HG03039 (cell line): ENCODE measurements at regions not wholly inside any gene's neighbourhood (a gene's known extent, or its start where the extent isn't known, plus 50 kb on each side); places are given as distances from the start of the nearest gene placed in this dataset.
"Not testable (repeated sequence)": the region's sequence is repeated elsewhere in the genome, so short reads cannot be mapped to it uniquely, and the experiment has no call there.

Experiments used
- ATAC-seq: cut with Tn5 transposase; IDR thresholded peaks from one replicate; pipeline ENCODE4 v1.9.1; 2021; ENCODE audit warnings: mild to moderate bottlenecking, moderate library complexity; ENCODE audit not compliant: unreplicated experiment

- ATAC-seq = no peak
Measured at GRCh38 chr22:49514211-49514610, 313.5 kb downstream of the BRD1 start.

DNA sequence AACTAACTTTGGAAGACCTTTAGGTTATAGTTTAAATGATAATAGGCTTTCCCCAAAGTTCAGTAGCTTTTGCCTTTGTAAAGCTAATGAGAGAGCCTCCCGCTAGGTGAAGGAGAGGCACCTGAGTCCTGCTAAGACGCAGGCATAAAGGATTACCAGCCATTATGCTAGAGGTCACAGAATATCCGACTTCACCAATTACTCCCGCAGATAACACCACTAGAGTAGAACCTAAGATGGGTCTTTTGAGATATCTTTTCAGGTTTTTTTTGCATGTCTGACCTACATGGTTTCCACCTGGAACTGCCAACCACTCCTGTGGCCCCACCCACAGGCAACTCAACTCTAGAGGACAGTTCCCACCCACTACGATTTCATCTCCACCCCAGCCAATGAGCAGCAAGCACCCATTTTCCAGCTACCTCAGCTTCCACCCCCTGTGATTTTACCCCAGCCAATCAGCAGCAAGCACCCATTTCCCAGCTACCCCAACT lies 314.3 kb downstream of the BRD1 start:
- ATAC-seq = no peak

GRCh38 chr22:49512487-49513165 lies 315.0 kb downstream of the BRD1 start:
- no peak for ATAC-seq

DNA sequence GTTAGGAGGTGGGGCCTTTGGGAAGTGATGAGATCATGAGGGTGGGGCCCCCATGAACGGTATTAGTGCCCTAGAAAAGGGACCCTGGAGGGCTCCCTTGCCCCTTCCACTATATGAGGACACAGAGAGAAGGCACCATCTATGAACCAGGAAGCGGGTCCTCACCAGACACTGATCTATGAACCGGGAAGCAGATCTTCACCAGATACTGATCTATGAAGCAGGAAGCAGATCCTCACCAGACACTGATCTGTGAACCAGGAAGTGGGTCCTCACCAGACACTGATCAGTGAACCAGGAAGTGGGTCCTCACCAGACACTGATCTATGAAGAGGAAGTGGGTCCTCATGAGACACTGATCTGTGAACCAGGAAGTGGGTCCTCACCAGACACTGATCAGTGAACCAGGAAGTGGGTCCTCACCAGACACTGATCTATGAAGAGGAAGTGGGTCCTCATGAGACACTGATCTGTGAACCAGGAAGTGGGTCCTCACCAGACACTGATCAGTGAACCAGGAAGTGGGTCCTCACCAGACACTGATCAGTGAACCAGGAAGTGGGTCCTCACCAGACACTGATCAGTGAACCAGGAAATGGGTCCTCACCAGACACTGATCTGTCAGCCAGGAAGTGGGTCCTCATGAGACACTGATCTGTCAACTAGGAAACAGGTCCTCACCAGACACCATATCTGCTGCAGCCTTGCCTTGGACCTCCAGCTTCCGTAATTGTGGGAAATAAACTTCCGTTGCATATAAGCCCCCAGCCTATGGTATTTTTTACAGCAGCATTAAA lies 316.1 kb downstream of the BRD1 start:
- not testable (repeated sequence) for ATAC-seq

- ATAC-seq = no peak
Measured at GRCh38 chr22:49510718-49511117, 317.0 kb downstream of the BRD1 start.

- no peak for ATAC-seq
Measured at GRCh38 chr22:49509016-49509415, 318.7 kb downstream of the BRD1 start.

- ATAC-seq = no peak
Measured at GRCh38 chr22:49508561-49508960, 319.1 kb downstream of the BRD1 start.

DNA sequence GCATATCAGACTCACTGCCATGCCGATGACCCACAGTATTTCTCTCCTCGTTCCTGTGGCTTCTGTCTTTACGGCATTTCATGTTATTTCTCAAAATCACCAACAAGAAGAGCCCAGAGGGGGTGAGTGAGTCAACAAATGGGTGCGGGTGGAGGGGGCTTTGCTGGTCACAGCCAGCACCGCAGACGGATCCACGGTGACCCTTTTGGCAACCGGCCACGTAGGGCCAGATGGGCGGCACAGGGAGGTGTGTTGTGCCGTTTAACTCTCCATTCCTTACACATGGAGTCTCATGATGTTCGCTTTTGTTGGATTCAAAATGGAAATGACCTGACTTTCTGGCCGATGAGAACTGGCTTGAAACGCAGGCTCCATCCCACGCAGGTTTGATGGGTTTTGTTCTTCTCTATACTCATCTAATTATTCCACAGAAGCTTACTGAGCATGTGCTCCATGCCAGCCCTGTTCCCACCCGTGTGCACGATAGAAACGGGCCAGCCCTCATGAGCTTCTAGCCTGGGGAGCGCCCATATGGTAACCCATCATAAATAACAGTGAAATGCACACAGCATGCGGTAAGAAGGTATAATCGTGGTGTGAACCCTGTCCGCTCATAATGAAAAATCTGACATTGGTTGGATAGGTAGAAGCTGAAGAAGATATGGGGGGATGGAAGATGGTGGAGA lies 319.9 kb downstream of the BRD1 start:
- no peak for ATAC-seq

DNA sequence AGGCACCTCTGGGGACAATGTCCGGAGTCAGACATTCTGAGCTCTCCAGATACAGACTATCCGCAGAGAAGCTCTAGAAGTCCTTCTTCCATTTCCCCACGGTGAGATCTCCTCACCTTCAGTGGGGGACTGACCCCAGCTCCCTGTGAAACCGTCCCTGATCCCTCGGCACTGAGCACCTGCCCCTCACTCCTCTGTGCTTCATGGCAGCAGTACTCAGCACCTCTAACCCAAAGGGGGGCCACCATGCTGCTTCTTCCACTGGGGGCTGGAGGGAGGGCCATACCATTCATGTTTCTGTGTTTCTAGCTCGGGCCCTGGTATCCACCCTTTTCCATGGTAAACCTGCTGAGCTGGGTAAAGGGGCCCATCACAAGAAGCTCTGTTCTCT lies 321.7 kb downstream of the BRD1 start:
- ATAC-seq = no peak

GRCh38 chr22:49505337-49506009 lies 322.2 kb downstream of the BRD1 start:
- no peak for ATAC-seq

DNA sequence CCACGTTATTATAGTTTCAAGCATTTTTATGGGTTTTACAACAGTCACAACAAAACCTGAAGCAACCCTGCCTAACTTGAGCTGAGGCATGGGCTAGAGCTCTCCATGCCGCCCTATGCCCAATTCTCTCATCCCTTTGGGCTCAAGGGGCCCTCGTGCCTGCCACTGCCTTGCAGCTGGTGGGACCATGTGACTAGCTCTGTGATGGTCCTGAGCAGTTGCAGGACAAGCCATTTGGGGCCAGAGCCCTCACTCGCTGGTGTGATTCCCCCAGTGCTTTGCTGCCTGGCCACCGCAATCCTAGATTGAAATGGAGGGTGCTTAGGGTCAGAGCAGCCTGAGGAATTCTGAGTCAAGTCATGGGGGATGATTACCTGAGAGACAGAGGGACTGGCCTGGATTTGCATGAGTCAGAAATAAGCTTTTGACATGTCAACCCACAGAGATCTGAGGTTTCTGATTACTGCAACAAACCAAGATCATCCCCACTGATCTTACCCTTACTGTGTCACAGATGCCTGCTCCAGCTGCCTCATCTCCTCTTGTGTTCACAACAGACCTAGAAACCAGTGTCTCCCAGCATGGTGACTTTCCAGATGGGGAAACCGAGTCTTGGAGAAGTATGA lies 323.7 kb downstream of the BRD1 start:
- no peak for ATAC-seq

GRCh38 chr22:49503321-49503720 lies 324.4 kb downstream of the BRD1 start:
- ATAC-seq = no peak

DNA sequence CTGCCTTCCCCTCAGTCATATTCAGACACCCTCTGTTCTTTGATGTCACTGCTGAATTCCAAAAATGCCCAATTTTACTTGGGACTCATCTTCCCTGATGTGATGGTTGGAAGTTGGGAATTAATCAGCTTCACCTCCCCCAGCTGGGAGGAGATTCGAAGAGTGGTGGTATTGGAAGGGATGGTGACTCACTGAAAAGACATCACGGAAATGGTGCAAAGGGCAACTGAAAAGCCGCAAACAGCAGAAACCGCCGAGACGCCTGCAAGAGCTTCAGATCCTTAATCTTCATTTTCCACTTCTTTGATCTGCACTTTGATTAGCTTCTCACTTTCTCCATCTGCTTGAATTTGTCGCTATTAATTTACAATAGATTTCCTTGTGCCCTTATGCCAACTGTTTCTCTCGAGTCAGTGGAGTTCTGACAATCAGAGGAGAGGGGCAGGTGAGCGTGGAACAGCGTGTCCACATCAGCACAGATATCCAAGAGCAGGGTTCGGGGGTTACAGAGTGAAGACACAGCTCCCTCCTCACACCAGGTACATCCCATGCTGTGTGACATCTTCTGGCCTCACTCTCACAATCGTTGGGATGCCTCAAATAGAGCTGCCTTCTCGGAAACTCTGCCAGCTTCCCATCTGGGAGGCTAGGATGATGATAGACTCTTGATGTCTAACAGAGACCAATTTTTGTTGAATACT lies 325.4 kb downstream of the BRD1 start:
- no peak for ATAC-seq

- ATAC-seq = no peak
Measured at GRCh38 chr22:49500942-49501395, 326.7 kb downstream of the BRD1 start.

DNA sequence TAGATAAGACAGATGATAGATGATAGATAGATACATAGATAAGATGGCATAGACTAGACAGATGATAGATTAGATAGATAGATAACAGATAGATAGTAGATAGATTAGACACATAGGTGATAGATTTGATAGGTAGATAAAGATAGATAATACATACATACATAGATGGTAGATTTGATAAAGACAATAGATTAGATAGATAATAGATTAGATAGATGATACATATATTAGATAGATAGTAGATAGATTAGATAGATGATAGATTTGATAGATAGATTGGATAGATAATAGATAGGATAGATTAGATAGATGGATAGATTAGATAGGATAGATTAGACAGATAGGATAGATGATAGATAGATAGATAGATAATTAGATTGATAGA lies 327.6 kb downstream of the BRD1 start:
- ATAC-seq = no peak

DNA sequence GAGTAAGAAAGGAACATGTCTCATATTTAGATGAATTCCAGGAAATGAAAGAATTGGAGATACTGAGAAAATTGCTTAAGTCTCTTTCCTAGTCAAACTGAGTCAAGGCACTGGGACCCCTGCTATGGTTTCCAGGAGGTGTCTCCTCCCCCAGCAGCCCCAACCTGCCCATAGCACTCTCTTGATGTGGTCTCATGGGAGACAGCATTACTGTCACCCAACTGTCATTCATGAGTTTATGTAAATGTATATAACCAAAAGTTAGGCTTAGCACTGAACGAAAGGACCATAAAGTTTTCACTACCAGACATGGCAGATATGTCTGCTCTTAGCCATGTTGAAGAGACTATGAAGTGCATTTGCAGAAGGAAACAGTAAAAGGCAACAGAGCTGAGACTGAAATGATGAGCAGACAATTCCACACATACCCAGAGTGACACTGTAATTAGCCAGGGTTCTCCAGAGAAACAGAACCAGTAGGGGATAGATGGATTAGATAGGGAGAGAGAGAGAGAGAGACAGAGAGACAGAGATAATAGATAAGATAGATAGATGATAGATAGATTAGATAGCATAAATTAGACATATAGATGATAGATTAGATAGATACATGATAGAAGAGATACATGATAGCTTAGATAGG lies 328.1 kb downstream of the BRD1 start:
- ATAC-seq = no peak

DNA sequence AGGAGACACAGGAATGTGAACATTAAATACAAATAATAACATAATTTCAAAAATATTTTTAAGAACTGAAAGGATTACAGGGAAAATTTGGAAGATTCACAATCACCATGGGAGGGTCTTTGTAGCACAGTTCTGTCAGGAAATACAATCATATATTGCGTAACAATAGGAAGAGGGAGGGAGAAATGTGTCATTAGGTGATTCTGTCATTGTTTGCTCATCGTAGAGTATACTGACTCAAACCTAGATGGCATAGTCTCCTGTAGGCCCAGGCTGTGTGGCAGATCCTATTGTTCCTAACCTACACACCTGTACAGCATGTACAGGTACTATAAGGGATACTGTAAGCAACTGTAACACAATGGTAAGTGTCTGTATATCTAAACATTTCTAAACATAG lies 330.4 kb downstream of the BRD1 start:
- no peak for ATAC-seq

- ATAC-seq = no peak
Measured at GRCh38 chr22:49494555-49494954, 333.1 kb downstream of the BRD1 start.

DNA sequence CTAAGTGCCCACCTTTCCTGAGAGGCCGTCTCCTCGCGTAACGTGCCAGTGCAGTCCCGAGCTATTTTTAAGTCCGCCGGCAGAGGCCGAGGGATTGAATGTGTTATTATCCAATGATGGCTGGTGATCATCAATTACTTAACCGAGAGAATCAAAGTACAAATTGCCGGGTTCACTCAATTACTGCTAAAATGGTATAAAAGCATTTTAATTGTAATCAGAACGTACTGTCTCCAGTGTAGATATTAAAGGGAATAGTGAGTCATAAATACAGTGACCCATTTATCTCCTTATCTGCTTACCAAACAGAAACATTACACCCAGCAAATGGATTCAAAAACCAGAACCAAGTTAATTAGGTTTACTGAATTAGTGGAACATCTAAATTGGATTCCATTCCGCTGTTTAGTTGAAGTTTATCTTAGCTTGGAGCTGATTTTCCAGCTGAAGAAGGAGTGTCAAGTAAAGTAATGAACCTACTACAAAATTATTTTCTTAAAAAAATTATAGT lies 334.9 kb downstream of the BRD1 start:
- ATAC-seq = no peak
